RWPE1 (cell line): ENCODE measurements at regions not wholly inside any gene's neighbourhood (a gene's known extent, or its start where the extent isn't known, plus 50 kb on each side); places are given as distances from the start of the nearest gene placed in this dataset.

Source experiments
- CTCF ChIA-PET: fragments of 350-600 bp; sonication (Branson Sonifier 250); formaldehyde crosslinking; extraction: SDS; loops from one replicate; lab custom pipeline; 2021; lab: Yijun Ruan, JAX
- POLR2A ChIA-PET: fragments of 400-600 bp; formaldehyde crosslinking; extraction: SDS; loops from one replicate; lab custom pipeline; 2020; ENCODE audit warnings: antibody characterized with exemption; ENCODE audit not compliant: low non-redundant PET; lab: Yijun Ruan, JAX
- DNase-seq: peaks from one replicate; pipeline ENCODE4 v3.0.0; 2012; ENCODE audit warnings: low spot score
- H3K27ac ChIP-seq: fragments of 450-650 bp; 2 replicates; pipeline ENCODE4 v1.5.1; 2017
- TF ChIP-seq, protein P1 (sequence below): fragments of 450-650 bp; conservative IDR thresholded peaks from 2 replicates; pipeline ENCODE4 v1.5.1; 2017; ENCODE audit warnings: low read depth, mild to moderate bottlenecking

GRCh38 chr22:47776329-47776728 lies 1013.9 kb downstream of the TBC1D22A start:
- POLR2A ChIA-PET = no interaction called here
- TF ChIP-seq, protein P1, sequence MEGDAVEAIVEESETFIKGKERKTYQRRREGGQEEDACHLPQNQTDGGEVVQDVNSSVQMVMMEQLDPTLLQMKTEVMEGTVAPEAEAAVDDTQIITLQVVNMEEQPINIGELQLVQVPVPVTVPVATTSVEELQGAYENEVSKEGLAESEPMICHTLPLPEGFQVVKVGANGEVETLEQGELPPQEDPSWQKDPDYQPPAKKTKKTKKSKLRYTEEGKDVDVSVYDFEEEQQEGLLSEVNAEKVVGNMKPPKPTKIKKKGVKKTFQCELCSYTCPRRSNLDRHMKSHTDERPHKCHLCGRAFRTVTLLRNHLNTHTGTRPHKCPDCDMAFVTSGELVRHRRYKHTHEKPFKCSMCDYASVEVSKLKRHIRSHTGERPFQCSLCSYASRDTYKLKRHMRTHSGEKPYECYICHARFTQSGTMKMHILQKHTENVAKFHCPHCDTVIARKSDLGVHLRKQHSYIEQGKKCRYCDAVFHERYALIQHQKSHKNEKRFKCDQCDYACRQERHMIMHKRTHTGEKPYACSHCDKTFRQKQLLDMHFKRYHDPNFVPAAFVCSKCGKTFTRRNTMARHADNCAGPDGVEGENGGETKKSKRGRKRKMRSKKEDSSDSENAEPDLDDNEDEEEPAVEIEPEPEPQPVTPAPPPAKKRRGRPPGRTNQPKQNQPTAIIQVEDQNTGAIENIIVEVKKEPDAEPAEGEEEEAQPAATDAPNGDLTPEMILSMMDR = no peak
- CTCF ChIA-PET = no interaction called here
- no peak overlapping the region for H3K27ac ChIP-seq
- no peak for DNase-seq

GRCh38 chr22:47775686-47776085 lies 1013.2 kb downstream of the TBC1D22A start:
- TF ChIP-seq, protein P1 = no peak
- ChIA-PET POLR2A (no interaction called here), CTCF (no interaction called here)
- H3K27ac ChIP-seq = no peak overlapping the region
- DNase-seq = no peak

DNA sequence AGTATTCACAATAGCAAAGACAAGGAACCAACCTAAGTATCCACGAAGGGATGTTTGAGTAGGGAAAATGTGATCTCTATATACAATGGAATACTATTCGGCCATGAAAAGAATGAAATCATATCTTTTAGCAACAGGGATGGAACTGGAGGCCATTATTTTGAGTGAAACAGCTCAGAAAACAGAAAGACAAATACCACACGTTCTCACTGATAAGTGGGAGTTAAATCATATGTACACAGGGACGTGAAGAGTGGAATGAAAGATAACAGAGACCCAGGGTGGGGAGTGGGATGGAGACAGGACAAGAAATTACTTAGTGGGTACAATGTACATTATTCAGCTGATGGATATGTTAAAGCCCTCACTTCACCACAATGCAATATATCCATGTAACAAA lies 1012.7 kb downstream of the TBC1D22A start:
- TF ChIP-seq, protein P1 = no peak
- DNase-seq = no peak
- CTCF ChIA-PET = no interaction called here
- POLR2A ChIA-PET = no interaction called here
- no peak overlapping the region for H3K27ac ChIP-seq

DNA sequence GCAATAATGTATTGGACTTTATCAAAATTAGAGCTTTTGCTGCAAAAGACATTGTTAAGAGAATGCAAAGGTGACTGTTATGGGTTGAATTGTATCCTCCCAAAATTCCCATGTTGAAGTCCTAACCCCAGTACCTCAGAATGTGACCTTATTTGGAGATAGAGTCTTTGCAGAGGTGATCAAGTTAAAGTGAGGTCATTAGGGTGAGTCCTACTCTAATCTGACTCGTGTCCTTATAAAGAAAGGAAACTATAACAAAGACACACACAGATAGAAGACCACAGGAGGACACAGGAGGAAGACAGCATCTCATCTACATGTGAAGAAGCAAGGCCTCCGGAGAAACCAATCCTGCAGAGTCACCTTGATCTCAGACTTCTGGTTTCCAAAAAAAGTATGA lies 1011.2 kb downstream of the TBC1D22A start:
- ChIA-PET POLR2A (no interaction called here), CTCF (no interaction called here)
- TF ChIP-seq, protein P1 = no peak
- no peak for DNase-seq
- H3K27ac ChIP-seq = no peak overlapping the region

DNA sequence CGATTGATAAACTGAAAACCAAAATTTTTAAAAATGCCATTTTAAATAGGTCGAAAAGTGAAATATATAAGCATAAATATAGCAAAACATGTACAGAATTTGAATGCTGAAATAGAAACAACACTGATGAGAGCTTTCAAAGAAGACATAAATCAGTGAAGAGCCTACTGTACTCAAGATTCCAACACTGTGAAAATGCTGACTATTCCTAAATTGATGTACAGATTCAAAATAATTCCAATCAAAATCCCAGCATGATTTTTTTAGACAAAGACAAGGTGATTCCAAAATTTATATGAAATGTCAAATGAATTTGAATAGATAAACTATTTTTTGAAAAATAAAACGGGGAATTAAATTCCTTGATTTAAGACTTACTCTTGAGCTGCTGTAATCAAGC lies 1010.4 kb downstream of the TBC1D22A start:
- H3K27ac ChIP-seq = no peak overlapping the region
- TF ChIP-seq, protein P1 = no peak
- no peak for DNase-seq
- CTCF ChIA-PET = interaction anchor here (0.7 kb wide), 1 partner anchor 53 kb away, joined by 3 read pairs; no protein-coding TSS in a partner anchor
- POLR2A ChIA-PET = no interaction called here

GRCh38 chr22:47769652-47770051 lies 1007.2 kb downstream of the TBC1D22A start:
- no peak for DNase-seq
- TF ChIP-seq, protein P1 = no peak
- POLR2A ChIA-PET = no interaction called here
- CTCF ChIA-PET = no interaction called here
- H3K27ac ChIP-seq = no peak overlapping the region

- TF ChIP-seq, protein P1 = no peak
- DNase-seq = no peak
- no peak overlapping the region for H3K27ac ChIP-seq
- POLR2A ChIA-PET = no interaction called here
- CTCF ChIA-PET = no interaction called here
Measured at GRCh38 chr22:47768027-47768426, 1005.6 kb downstream of the TBC1D22A start.
